ENCODE measurements at regions not wholly inside any gene's neighbourhood (a gene's known extent, or its start where the extent isn't known, plus 50 kb on each side); places are given as distances from the start of the nearest gene placed in this dataset.
A peak's percentile ranks its signal among the peaks of the same experiment; 100 is the strongest.

DNA sequence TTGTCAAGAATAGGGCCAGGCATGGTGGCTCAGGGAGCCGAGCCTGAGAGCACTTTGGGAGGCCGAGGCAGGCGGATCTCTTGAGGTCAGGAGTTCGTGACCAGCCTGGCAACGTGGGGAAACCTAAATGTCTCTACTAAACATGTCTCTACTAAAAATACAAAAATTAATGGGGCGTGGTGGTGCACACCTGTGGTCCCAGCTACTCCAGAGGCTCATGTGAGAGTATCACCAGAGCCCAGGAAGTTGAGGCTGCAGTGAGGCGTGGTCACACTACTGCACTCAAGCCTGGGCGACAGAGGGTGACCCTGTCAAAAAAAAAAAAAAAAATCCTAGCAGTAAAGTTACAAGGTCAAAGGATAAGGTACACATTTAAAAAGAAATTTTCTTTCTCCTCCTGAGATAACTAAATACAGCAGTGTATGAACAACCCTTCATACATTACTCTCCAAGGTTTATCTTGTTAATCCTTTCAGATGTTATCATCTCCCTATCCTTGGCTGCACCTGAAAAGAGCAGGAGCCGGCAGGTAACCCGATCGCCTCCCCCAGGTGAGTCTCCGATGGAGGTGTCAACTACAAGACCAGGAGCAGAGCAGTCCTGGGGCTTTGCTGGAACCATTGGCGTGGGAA lies 122.3 kb downstream of the GOSR1 start:
- DNase-seq = peak; percentile 55
- Histone ChIP-seq H3K9me3 (ENCODE audit: control extremely low read depth in 1 of 3, control insufficient read depth in 2 of 3, insufficient read depth in 1 of 3, low read length in 2 of 3) (peaks cover 0 to 3% (median 0%) of the 10 kb centered on the region in 3 donors), H3K9ac (ENCODE audit: low read length) (peak overlapping the region; percentile 69), H3K36me3 (replicated peaks in 1 of 2; ENCODE audit: control extremely low read depth in 1 of 2, control insufficient read depth in 1 of 2, extremely low read depth in 1 of 2, insufficient read depth in 2 of 2, low read length in 1 of 2) (no peaks in the 10 kb centered on the region), H2AFZ (ENCODE audit: insufficient read depth, low read depth, low read length, poor library complexity, severe bottlenecking) (peak overlapping the region; percentile 83), H3K4me2 (replicated peaks; ENCODE audit: low read depth, low read length, poor library complexity, severe bottlenecking) (peak overlapping the region; percentile 84), H3K27ac (ENCODE audit: low read length in 2 of 2) (peak overlapping the region in 1 of 2 donors; percentile 82), H3K4me3 (ENCODE audit: control extremely low read depth in 1 of 5, extremely low read depth in 1 of 5, insufficient read depth in 1 of 5, low read depth in 2 of 5, low read length in 4 of 5) (peak overlapping the region; percentile 19 to 86 (median 83)), H3K4me1 (ENCODE audit: control insufficient read depth in 2 of 2, insufficient read depth in 2 of 2, low read length in 2 of 2) (peaks cover 14 to 17% of the 10 kb centered on the region in 2 donors), H4K20me1 (ENCODE audit: control insufficient read depth, insufficient read depth, low read length, poor library complexity, severe bottlenecking) (no peaks in the 10 kb centered on the region), H3K79me2 (ENCODE audit: control insufficient read depth, insufficient read depth, low read length) (peaks cover 26% of the 10 kb centered on the region), H3K27me3 (replicated peaks in 1 of 4; ENCODE audit: control extremely low read depth in 1 of 4, control insufficient read depth in 3 of 4, insufficient read depth in 4 of 4, low read length in 3 of 4) (no peaks in the 10 kb centered on the region)
- ATAC-seq (ENCODE audit: low read depth) = no peak
- CTCF ChIA-PET = interaction anchor here (0.6 kb wide), 1 partner anchor 89 kb away, joined by 3 read pairs; no protein-coding TSS in a partner anchor
- Mint-ChIP-seq H3K27me3 (no peaks in the 10 kb centered on the region), H3K4me1 (peaks cover 24% of the 10 kb centered on the region), H3K27ac (peak overlapping the region; percentile 91), H3K4me3 (peak overlapping the region; percentile 99), H3K9me3 (ENCODE audit: insufficient read depth) (no peaks in the 10 kb centered on the region)
- intact Hi-C loops (cut with micrococcal nuclease) = loop anchor here (1.0 to 2.0 kb wide), 2 partner anchors 49 to 122 kb away; partner anchors contain the start of gene GOSR1
- POLR2A ChIA-PET = no interaction called here
- WGBS (ENCODE audit: insufficient coverage) = 22% methylated on average over 11 of the region's 13 CpGs
- no peak for TF ChIP-seq EZH2 (IDR thresholded peaks at IDR 0.05; ENCODE audit: borderline replicate concordance, insufficient read depth, low read depth, low read length, poor library complexity, severe bottlenecking)
- TF ChIP-seq, protein P1, sequence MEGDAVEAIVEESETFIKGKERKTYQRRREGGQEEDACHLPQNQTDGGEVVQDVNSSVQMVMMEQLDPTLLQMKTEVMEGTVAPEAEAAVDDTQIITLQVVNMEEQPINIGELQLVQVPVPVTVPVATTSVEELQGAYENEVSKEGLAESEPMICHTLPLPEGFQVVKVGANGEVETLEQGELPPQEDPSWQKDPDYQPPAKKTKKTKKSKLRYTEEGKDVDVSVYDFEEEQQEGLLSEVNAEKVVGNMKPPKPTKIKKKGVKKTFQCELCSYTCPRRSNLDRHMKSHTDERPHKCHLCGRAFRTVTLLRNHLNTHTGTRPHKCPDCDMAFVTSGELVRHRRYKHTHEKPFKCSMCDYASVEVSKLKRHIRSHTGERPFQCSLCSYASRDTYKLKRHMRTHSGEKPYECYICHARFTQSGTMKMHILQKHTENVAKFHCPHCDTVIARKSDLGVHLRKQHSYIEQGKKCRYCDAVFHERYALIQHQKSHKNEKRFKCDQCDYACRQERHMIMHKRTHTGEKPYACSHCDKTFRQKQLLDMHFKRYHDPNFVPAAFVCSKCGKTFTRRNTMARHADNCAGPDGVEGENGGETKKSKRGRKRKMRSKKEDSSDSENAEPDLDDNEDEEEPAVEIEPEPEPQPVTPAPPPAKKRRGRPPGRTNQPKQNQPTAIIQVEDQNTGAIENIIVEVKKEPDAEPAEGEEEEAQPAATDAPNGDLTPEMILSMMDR (IDR thresholded peaks at IDR 0.05) = no peak

DNA sequence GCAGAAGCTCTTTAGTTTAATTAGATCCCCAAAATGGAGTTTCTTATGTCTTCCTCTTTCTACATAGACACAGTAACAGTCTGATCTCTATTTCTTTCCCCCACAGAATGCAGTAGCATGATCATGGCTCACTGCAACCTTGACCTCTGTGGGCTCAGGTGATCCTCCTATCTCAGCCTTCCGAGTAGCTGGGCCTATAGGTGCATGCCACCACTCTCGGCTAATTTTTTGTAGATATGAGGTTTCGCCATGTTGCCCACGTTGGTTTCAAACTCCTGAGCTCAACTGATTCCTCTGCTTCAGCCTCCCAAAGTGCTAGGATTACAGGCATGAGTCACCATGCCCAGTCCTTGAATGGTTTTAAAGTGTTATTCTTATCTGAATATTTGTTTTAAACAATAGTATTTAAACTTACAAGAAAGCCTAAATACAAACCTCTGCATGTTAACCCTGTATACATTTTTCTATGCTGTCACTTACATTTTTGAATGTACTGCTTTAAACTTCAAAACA lies 120.6 kb downstream of the GOSR1 start:
- WGBS (ENCODE audit: insufficient coverage) = 100% methylated on average over 3 of the region's 4 CpGs
- Histone ChIP-seq H3K4me2 (replicated peaks; ENCODE audit: low read depth, low read length, poor library complexity, severe bottlenecking) (no peak overlapping the region), H4K20me1 (ENCODE audit: control insufficient read depth, insufficient read depth, low read length, poor library complexity, severe bottlenecking) (no peaks in the 10 kb centered on the region), H2AFZ (ENCODE audit: insufficient read depth, low read depth, low read length, poor library complexity, severe bottlenecking) (no peak overlapping the region), H3K36me3 (replicated peaks in 1 of 2; ENCODE audit: control extremely low read depth in 1 of 2, control insufficient read depth in 1 of 2, extremely low read depth in 1 of 2, insufficient read depth in 2 of 2, low read length in 1 of 2) (no peaks in the 10 kb centered on the region), H3K27ac (ENCODE audit: low read length in 2 of 2) (no peak overlapping the region), H3K4me1 (ENCODE audit: control insufficient read depth in 2 of 2, insufficient read depth in 2 of 2, low read length in 2 of 2) (peaks cover 14 to 17% of the 10 kb centered on the region in 2 donors), H3K27me3 (replicated peaks in 1 of 4; ENCODE audit: control extremely low read depth in 1 of 4, control insufficient read depth in 3 of 4, insufficient read depth in 4 of 4, low read length in 3 of 4) (no peaks in the 10 kb centered on the region), H3K9me3 (ENCODE audit: control extremely low read depth in 1 of 3, control insufficient read depth in 2 of 3, insufficient read depth in 1 of 3, low read length in 2 of 3) (peaks cover 0 to 3% (median 0%) of the 10 kb centered on the region in 3 donors), H3K4me3 (ENCODE audit: control extremely low read depth in 1 of 5, extremely low read depth in 1 of 5, insufficient read depth in 1 of 5, low read depth in 2 of 5, low read length in 4 of 5) (no peak overlapping the region), H3K79me2 (ENCODE audit: control insufficient read depth, insufficient read depth, low read length) (peaks cover 17% of the 10 kb centered on the region), H3K9ac (ENCODE audit: low read length) (no peak overlapping the region)
- no peak overlapping the region for H3K27ac Mint-ChIP-seq
- intact Hi-C loops (cut with micrococcal nuclease) = no loop called here
- no peaks in the 10 kb centered on the region for H3K9me3 Mint-ChIP-seq (ENCODE audit: insufficient read depth)
- no peaks in the 10 kb centered on the region for H3K27me3 Mint-ChIP-seq
- ATAC-seq (ENCODE audit: low read depth) (no peak), DNase-seq (no peak)
- peaks cover 21% of the 10 kb centered on the region for H3K4me1 Mint-ChIP-seq
- no peak overlapping the region for H3K4me3 Mint-ChIP-seq
- TF ChIP-seq, protein P1 (IDR thresholded peaks at IDR 0.05) = no peak
- TF ChIP-seq EZH2 (IDR thresholded peaks at IDR 0.05; ENCODE audit: borderline replicate concordance, insufficient read depth, low read depth, low read length, poor library complexity, severe bottlenecking) = no peak
- POLR2A ChIA-PET = no interaction called here
- CTCF ChIA-PET = no interaction called here
